ENCODE measurements at regions not wholly inside any gene's neighbourhood (a gene's known extent, or its start where the extent isn't known, plus 50 kb on each side); places are given as distances from the start of the nearest gene placed in this dataset.

DNA sequence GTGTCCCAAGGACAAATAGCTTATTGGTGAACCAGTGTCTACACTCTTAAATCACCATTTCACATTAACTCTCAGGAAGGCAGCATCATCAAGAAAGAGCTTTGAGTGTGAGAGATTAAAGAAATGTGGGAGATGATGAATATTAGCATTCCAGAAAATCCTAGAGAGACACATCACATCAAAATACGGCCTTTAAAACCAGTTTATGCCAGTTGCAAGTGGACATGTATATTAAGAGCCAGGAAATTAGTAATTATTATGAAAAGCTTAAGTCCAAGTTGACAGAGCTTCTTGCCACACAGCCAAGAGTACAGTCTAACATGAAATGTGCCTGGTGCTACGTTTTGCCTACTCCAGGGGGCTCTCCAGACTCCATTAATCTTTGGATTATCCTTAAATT, 503.0 kb upstream of the BOD1L1 start:
- H3K9ac ChIP-seq: no peak overlapping the region
- Mint-ChIP-seq H3K27ac (no peak overlapping the region), H3K36me3 (no peaks in the 10 kb centered on the region), H3K27me3 (ENCODE audit: insufficient read depth, low read depth) (no peaks in the 10 kb centered on the region), H3K4me3 (no peak overlapping the region), H3K4me1 (no peaks in the 10 kb centered on the region), H3K9me3 (no peaks in the 10 kb centered on the region)
- H3K4me1 ChIP-seq: no peaks in the 10 kb centered on the region
- H3F3A ChIP-seq (ENCODE audit: low read depth): no peaks in the 10 kb centered on the region
- no peaks in the 10 kb centered on the region for H3K79me2 ChIP-seq (ENCODE audit: low read depth)
- no peak overlapping the region for H3K27ac ChIP-seq
- DNase-seq (ENCODE audit: low spot score): no peak
- no peak overlapping the region for H2AFZ ChIP-seq (replicated peaks)
- no peaks in the 10 kb centered on the region for H3K27me3 ChIP-seq
- H3K36me3 ChIP-seq: no peaks in the 10 kb centered on the region
- no peaks in the 10 kb centered on the region for H3K9me3 ChIP-seq (ENCODE audit: low read depth)
- H3K4me3 ChIP-seq: no peak overlapping the region
- H3K4me2 ChIP-seq: no peak overlapping the region
- no peaks in the 10 kb centered on the region for H4K20me1 ChIP-seq (ENCODE audit: low read depth)
- TF ChIP-seq EZH2 (IDR thresholded peaks at IDR 0.05) (no peak), EZH2phosphoT487 (IDR thresholded peaks at IDR 0.05) (no peak)
- TF ChIP-seq, protein P1, sequence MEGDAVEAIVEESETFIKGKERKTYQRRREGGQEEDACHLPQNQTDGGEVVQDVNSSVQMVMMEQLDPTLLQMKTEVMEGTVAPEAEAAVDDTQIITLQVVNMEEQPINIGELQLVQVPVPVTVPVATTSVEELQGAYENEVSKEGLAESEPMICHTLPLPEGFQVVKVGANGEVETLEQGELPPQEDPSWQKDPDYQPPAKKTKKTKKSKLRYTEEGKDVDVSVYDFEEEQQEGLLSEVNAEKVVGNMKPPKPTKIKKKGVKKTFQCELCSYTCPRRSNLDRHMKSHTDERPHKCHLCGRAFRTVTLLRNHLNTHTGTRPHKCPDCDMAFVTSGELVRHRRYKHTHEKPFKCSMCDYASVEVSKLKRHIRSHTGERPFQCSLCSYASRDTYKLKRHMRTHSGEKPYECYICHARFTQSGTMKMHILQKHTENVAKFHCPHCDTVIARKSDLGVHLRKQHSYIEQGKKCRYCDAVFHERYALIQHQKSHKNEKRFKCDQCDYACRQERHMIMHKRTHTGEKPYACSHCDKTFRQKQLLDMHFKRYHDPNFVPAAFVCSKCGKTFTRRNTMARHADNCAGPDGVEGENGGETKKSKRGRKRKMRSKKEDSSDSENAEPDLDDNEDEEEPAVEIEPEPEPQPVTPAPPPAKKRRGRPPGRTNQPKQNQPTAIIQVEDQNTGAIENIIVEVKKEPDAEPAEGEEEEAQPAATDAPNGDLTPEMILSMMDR (IDR thresholded peaks at IDR 0.05): no peak

DNA sequence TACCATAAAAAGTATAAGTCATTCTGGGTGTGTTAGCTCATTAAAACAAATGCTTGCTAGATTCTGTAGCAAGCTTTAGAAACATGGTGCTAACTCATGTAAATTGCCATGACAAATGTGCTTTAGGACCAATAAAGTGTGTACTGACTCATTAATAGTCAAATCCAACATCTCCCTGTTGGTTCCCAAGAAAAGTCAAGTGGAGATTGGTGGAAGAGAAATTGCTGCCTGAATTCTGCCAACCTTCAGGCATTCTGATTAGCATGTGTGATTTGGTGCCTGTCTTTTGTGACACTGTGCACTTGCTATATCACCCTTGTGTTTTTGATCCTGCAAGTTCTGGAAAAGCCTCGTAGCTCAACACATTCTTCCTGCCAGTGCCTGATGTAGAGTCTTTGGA, 503.8 kb upstream of the BOD1L1 start:
- Mint-ChIP-seq H3K36me3 (no peaks in the 10 kb centered on the region), H3K27ac (no peak overlapping the region)
- H3K4me3 ChIP-seq: no peak overlapping the region

GRCh38 chr4:14132301-14132700, 504.8 kb upstream of the BOD1L1 start:
- Histone ChIP-seq H3K79me2 (ENCODE audit: low read depth) (no peaks in the 10 kb centered on the region), H3K27me3 (no peaks in the 10 kb centered on the region), H3K9ac (no peak overlapping the region), H3F3A (ENCODE audit: low read depth) (no peaks in the 10 kb centered on the region), H3K27ac (no peak overlapping the region), H3K4me1 (no peaks in the 10 kb centered on the region), H3K4me3 (no peak overlapping the region), H2AFZ (replicated peaks) (no peak overlapping the region), H3K9me3 (ENCODE audit: low read depth) (no peaks in the 10 kb centered on the region), H3K4me2 (no peak overlapping the region), H3K36me3 (no peaks in the 10 kb centered on the region), H4K20me1 (ENCODE audit: low read depth) (no peaks in the 10 kb centered on the region)
- H3K27me3 Mint-ChIP-seq (ENCODE audit: insufficient read depth, low read depth): no peaks in the 10 kb centered on the region
- no peaks in the 10 kb centered on the region for H3K9me3 Mint-ChIP-seq
- no peak for DNase-seq (ENCODE audit: low spot score)
- H3K27ac Mint-ChIP-seq: no peak overlapping the region
- no peak overlapping the region for H3K4me3 Mint-ChIP-seq
- no peaks in the 10 kb centered on the region for H3K4me1 Mint-ChIP-seq
- H3K36me3 Mint-ChIP-seq: no peaks in the 10 kb centered on the region
- TF ChIP-seq EZH2 (IDR thresholded peaks at IDR 0.05): no peak
- TF ChIP-seq, protein P1 (IDR thresholded peaks at IDR 0.05): no peak

More for the DNA sequence above, 503.8 kb upstream of the BOD1L1 start:
- Histone ChIP-seq H3K9ac (no peak overlapping the region), H3K4me2 (no peak overlapping the region), H2AFZ (replicated peaks) (no peak overlapping the region), H3F3A (ENCODE audit: low read depth) (no peaks in the 10 kb centered on the region), H3K27ac (no peak overlapping the region), H3K79me2 (ENCODE audit: low read depth) (no peaks in the 10 kb centered on the region), H4K20me1 (ENCODE audit: low read depth) (no peaks in the 10 kb centered on the region), H3K27me3 (no peaks in the 10 kb centered on the region), H3K36me3 (no peaks in the 10 kb centered on the region), H3K4me1 (no peaks in the 10 kb centered on the region), H3K9me3 (ENCODE audit: low read depth) (no peaks in the 10 kb centered on the region)
- H3K9me3 Mint-ChIP-seq: no peaks in the 10 kb centered on the region
- H3K4me1 Mint-ChIP-seq: no peaks in the 10 kb centered on the region
- no peak for DNase-seq (ENCODE audit: low spot score)
- no peak overlapping the region for H3K4me3 Mint-ChIP-seq
- TF ChIP-seq, protein P1 (IDR thresholded peaks at IDR 0.05): no peak
- TF ChIP-seq EZH2 (IDR thresholded peaks at IDR 0.05): no peak
- no peak for TF ChIP-seq EZH2phosphoT487 (IDR thresholded peaks at IDR 0.05)
- H3K27me3 Mint-ChIP-seq (ENCODE audit: insufficient read depth, low read depth): no peaks in the 10 kb centered on the region

DNA sequence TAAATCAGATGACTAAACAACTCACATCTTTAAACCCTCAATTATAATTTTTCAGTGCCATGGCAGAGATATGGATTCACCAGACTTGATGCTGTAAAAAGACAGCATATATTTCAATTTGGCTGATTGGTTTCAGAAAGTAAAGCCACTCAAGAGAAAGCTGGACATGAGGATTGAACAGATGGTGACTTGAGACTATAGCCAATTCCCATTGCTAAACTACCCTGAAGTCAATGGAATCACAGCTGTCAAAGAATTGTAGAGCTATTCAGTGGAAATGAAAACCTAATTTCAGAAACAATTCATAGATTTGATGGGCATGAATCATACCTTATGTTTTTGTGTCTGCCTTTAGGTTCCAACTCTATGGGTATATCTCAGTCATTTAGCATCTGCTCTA, 510.6 kb upstream of the BOD1L1 start:
- Histone ChIP-seq H3K36me3 (no peaks in the 10 kb centered on the region), H4K20me1 (ENCODE audit: low read depth) (no peaks in the 10 kb centered on the region), H3K9ac (no peak overlapping the region), H3K4me2 (no peak overlapping the region), H2AFZ (replicated peaks) (no peak overlapping the region), H3K4me3 (no peak overlapping the region), H3K27me3 (no peaks in the 10 kb centered on the region), H3K79me2 (ENCODE audit: low read depth) (no peaks in the 10 kb centered on the region), H3K9me3 (ENCODE audit: low read depth) (no peaks in the 10 kb centered on the region), H3F3A (ENCODE audit: low read depth) (no peaks in the 10 kb centered on the region), H3K27ac (no peak overlapping the region), H3K4me1 (no peaks in the 10 kb centered on the region)
- no peaks in the 10 kb centered on the region for H3K27me3 Mint-ChIP-seq (ENCODE audit: insufficient read depth, low read depth)
- H3K4me3 Mint-ChIP-seq: no peak overlapping the region
- DNase-seq (ENCODE audit: low spot score): no peak
- H3K27ac Mint-ChIP-seq: no peak overlapping the region
- no peaks in the 10 kb centered on the region for H3K36me3 Mint-ChIP-seq
- H3K4me1 Mint-ChIP-seq: no peaks in the 10 kb centered on the region
- TF ChIP-seq, protein P1 (IDR thresholded peaks at IDR 0.05): no peak
- no peak for TF ChIP-seq EZH2phosphoT487 (IDR thresholded peaks at IDR 0.05)
- no peak for TF ChIP-seq EZH2 (IDR thresholded peaks at IDR 0.05)
- no peaks in the 10 kb centered on the region for H3K9me3 Mint-ChIP-seq
